ENCODE measurements at regions not wholly inside any gene's neighbourhood (a gene's known extent, or its start where the extent isn't known, plus 50 kb on each side); places are given as distances from the start of the nearest gene placed in this dataset.

GRCh38 chr11:126132319-126132718, 69.7 kb upstream of the CDON start:
- TF ChIP-seq FOXP2 (optimal IDR thresholded peaks at IDR 0.05; ENCODE audit: borderline replicate concordance, extremely low read depth, extremely low read length, insufficient read depth) (no peak), POLR2AphosphoS5 (IDR thresholded peaks at IDR 0.05; ENCODE audit: low read depth, low read length) (no peak), TAF1 (IDR thresholded peaks at IDR 0.05; ENCODE audit: borderline replicate concordance, insufficient read depth, low read length) (no peak), REST (IDR thresholded peaks at IDR 0.05; ENCODE audit: insufficient read depth in 1 of 2, low read depth in 2 of 2, low read length in 2 of 2) (no peak), SIN3A (IDR thresholded peaks at IDR 0.05; ENCODE audit: borderline replicate concordance, insufficient read depth, low read length) (no peak)

All from PFSK-1 (cell line).